ENCODE measurements at regions not wholly inside any gene's neighbourhood (a gene's known extent, or its start where the extent isn't known, plus 50 kb on each side); places are given as distances from the start of the nearest gene placed in this dataset.

- no peaks in the 10 kb centered on the region for H3K27me3 ChIP-seq (ENCODE audit: control insufficient read depth, insufficient read depth, low read length)
- H3K4me3 ChIP-seq (ENCODE audit: low read depth, low read length) = no peak overlapping the region
- H3K36me3 ChIP-seq (ENCODE audit: control insufficient read depth, insufficient read depth, low read length) = no peaks in the 10 kb centered on the region
- H3K4me2 ChIP-seq (ENCODE audit: low read length) = no peak overlapping the region
- no peaks in the 10 kb centered on the region for H3K4me1 ChIP-seq
- H3K9me3 ChIP-seq (ENCODE audit: control insufficient read depth, low read length) = no peaks in the 10 kb centered on the region
- H3K79me2 ChIP-seq = no peaks in the 10 kb centered on the region
- no peak overlapping the region for H3K27ac ChIP-seq
- TF ChIP-seq, protein P1, sequence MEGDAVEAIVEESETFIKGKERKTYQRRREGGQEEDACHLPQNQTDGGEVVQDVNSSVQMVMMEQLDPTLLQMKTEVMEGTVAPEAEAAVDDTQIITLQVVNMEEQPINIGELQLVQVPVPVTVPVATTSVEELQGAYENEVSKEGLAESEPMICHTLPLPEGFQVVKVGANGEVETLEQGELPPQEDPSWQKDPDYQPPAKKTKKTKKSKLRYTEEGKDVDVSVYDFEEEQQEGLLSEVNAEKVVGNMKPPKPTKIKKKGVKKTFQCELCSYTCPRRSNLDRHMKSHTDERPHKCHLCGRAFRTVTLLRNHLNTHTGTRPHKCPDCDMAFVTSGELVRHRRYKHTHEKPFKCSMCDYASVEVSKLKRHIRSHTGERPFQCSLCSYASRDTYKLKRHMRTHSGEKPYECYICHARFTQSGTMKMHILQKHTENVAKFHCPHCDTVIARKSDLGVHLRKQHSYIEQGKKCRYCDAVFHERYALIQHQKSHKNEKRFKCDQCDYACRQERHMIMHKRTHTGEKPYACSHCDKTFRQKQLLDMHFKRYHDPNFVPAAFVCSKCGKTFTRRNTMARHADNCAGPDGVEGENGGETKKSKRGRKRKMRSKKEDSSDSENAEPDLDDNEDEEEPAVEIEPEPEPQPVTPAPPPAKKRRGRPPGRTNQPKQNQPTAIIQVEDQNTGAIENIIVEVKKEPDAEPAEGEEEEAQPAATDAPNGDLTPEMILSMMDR (IDR thresholded peaks at IDR 0.05) = no peak
- H3K9ac ChIP-seq = no peak overlapping the region
- no peak overlapping the region for H2AFZ ChIP-seq
These were observed 114.1 kb downstream of the VPREB1 start for GRCh38 chr22:22358686-22359085.

DNA sequence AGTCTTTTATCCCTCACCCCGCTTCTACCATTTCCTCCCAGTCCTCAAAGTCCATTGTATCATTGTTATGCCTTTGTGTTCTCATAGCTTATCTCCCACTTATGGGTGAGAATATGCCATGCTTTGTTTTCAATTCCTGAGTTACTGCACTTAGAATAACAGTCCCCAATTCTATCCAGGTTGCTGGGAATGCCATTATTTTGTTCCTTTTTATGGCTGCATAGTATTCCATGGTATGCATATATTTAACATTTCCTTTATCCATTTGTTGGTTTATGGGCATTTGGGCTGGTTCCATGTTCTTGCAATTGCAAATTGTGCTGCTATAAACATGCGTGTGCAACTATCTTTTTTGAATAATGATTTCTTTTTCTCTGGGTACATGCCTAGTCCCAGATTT, 114.9 kb downstream of the VPREB1 start:
- Histone ChIP-seq H3K9me3 (ENCODE audit: control insufficient read depth, low read length) (no peaks in the 10 kb centered on the region), H2AFZ (no peak overlapping the region), H3K79me2 (no peaks in the 10 kb centered on the region), H3K4me3 (ENCODE audit: low read depth, low read length) (no peak overlapping the region), H3K27me3 (ENCODE audit: control insufficient read depth, insufficient read depth, low read length) (no peaks in the 10 kb centered on the region), H3K4me1 (no peaks in the 10 kb centered on the region), H3K4me2 (ENCODE audit: low read length) (no peak overlapping the region), H3K9ac (no peak overlapping the region), H3K36me3 (ENCODE audit: control insufficient read depth, insufficient read depth, low read length) (no peaks in the 10 kb centered on the region), H3K27ac (no peak overlapping the region)
- TF ChIP-seq, protein P1 (IDR thresholded peaks at IDR 0.05) = no peak

GRCh38 chr22:22360014-22360413, 115.4 kb downstream of the VPREB1 start:
- no peak overlapping the region for H3K27ac ChIP-seq
- TF ChIP-seq, protein P1 (IDR thresholded peaks at IDR 0.05) = no peak
- H3K27me3 ChIP-seq (ENCODE audit: control insufficient read depth, insufficient read depth, low read length) = no peaks in the 10 kb centered on the region
- no peaks in the 10 kb centered on the region for H3K36me3 ChIP-seq (ENCODE audit: control insufficient read depth, insufficient read depth, low read length)
- H3K4me2 ChIP-seq (ENCODE audit: low read length) = no peak overlapping the region
- H3K4me1 ChIP-seq = no peaks in the 10 kb centered on the region
- H3K9ac ChIP-seq = no peak overlapping the region
- no peaks in the 10 kb centered on the region for H3K9me3 ChIP-seq (ENCODE audit: control insufficient read depth, low read length)
- no peaks in the 10 kb centered on the region for H3K79me2 ChIP-seq
- no peak overlapping the region for H2AFZ ChIP-seq
- no peak overlapping the region for H3K4me3 ChIP-seq (ENCODE audit: low read depth, low read length)

DNA sequence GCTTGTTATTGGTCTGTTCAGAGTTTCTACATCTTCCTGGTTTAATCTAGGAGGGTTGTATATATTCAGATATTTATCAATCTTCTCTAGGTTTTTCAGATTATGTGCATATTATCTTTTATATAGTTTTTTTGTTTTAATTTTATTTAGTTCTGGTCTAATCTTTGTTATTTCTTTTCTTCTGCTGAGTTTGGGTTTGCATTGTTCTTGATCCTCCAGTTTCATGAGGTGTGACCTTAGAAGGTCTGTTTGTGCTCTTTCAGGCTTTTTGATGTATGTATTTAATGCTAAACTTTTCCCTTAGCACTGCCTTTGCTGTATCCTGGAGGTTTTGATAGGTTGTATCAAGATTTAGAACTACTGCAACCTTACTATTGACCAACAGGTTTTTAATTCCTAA, 117.7 kb downstream of the VPREB1 start:
- no peak overlapping the region for H2AFZ ChIP-seq
- no peaks in the 10 kb centered on the region for H3K36me3 ChIP-seq (ENCODE audit: control insufficient read depth, insufficient read depth, low read length)
- no peaks in the 10 kb centered on the region for H3K79me2 ChIP-seq
- TF ChIP-seq, protein P1 (IDR thresholded peaks at IDR 0.05) = no peak
- no peaks in the 10 kb centered on the region for H3K9me3 ChIP-seq (ENCODE audit: control insufficient read depth, low read length)
- no peak overlapping the region for H3K27ac ChIP-seq
- H3K4me3 ChIP-seq (ENCODE audit: low read depth, low read length) = no peak overlapping the region
- H3K27me3 ChIP-seq (ENCODE audit: control insufficient read depth, insufficient read depth, low read length) = no peaks in the 10 kb centered on the region
- H3K4me2 ChIP-seq (ENCODE audit: low read length) = no peak overlapping the region
- no peaks in the 10 kb centered on the region for H3K4me1 ChIP-seq
- H3K9ac ChIP-seq = no peak overlapping the region

- H2AFZ ChIP-seq = no peak overlapping the region
- TF ChIP-seq, protein P1 (IDR thresholded peaks at IDR 0.05) = no peak
- no peaks in the 10 kb centered on the region for H3K27me3 ChIP-seq (ENCODE audit: control insufficient read depth, insufficient read depth, low read length)
- no peaks in the 10 kb centered on the region for H3K36me3 ChIP-seq (ENCODE audit: control insufficient read depth, insufficient read depth, low read length)
- no peak overlapping the region for H3K4me3 ChIP-seq (ENCODE audit: low read depth, low read length)
- H3K4me1 ChIP-seq = no peaks in the 10 kb centered on the region
- no peak overlapping the region for H3K9ac ChIP-seq
- H3K79me2 ChIP-seq = no peaks in the 10 kb centered on the region
- H3K4me2 ChIP-seq (ENCODE audit: low read length) = no peak overlapping the region
- no peaks in the 10 kb centered on the region for H3K9me3 ChIP-seq (ENCODE audit: control insufficient read depth, low read length)
- no peak overlapping the region for H3K27ac ChIP-seq
These were observed 118.3 kb downstream of the VPREB1 start for GRCh38 chr22:22362936-22363335.

All from parathyroid adenoma (tissue), 2 donors.